HEK293 (cell line): ENCODE measurements at regions not wholly inside any gene's neighbourhood (a gene's known extent, or its start where the extent isn't known, plus 50 kb on each side); places are given as distances from the start of the nearest gene placed in this dataset.

Experiments
- CTCF ChIA-PET: fragments of 350-600 bp; formaldehyde crosslinking; extraction: SDS; loops from one replicate; lab custom pipeline; 2021; ENCODE audit warnings: antibody characterized with exemption; lab: Yijun Ruan, JAX
- POLR2A ChIA-PET: fragments of 300-600 bp; formaldehyde crosslinking; extraction: SDS; loops from one replicate; lab custom pipeline; 2020; ENCODE audit warnings: antibody characterized with exemption, inconsistent platforms; lab: Yijun Ruan, JAX
- H3K27ac ChIP-seq: fragments of 200-500 bp; sonication (Bioruptor generic); 2 replicates; pipeline ENCODE4 v1.5.1; 2014; ENCODE audit warnings: low read depth, low read length, control low read depth, inconsistent platforms; ENCODE audit errors: extremely low read depth
- H3K36me3 ChIP-seq, 2 experiments: fragments of 200-500 bp in 1 of 2; sonication (Bioruptor generic) in 1 of 2; 1 replicate in 1 of 2; 2 replicates in 1 of 2; pipeline ENCODE4 v1.5.1; 2014 to 2017; ENCODE audit warnings: inconsistent platforms in 2 of 2, low read length in 2 of 2; ENCODE audit not compliant: control insufficient read depth in 2 of 2, insufficient read depth in 1 of 2
- H3K4me1 ChIP-seq: fragments of 200-500 bp; sonication (Bioruptor generic); 2 replicates; pipeline ENCODE4 v1.5.1; 2014; ENCODE audit warnings: mild to moderate bottlenecking, low read length, inconsistent platforms; ENCODE audit not compliant: control insufficient read depth, insufficient read depth
- H3K4me3 ChIP-seq: 2 replicates; pipeline ENCODE4 v1.5.1; 2011; ENCODE audit warnings: low read depth, mild to moderate bottlenecking, control low read depth, low read length, moderate library complexity
- H3K9me3 ChIP-seq: fragments of 200-500 bp; sonication (Bioruptor generic); 2 replicates; pipeline ENCODE4 v1.5.1; 2014; ENCODE audit warnings: low read depth, low read length, inconsistent platforms; ENCODE audit not compliant: control insufficient read depth, insufficient read depth
- GLI2 ChIP-seq: fragments of 450-650 bp; formaldehyde crosslinking; IDR thresholded peaks from 2 replicates; pipeline ENCODE4; 2017; ENCODE audit warnings: missing biosample characterization, missing genetic modification characterization, low read depth, borderline replicate concordance
- PATZ1 ChIP-seq: fragments of 450-650 bp; formaldehyde crosslinking; IDR thresholded peaks from 2 replicates; pipeline ENCODE4 v1.5.1; 2016; ENCODE audit warnings: missing biosample characterization, missing genetic modification characterization
- PRDM1 ChIP-seq: fragments of 450-650 bp; formaldehyde crosslinking; IDR thresholded peaks from 2 replicates; pipeline ENCODE4; 2016; ENCODE audit warnings: missing biosample characterization, missing genetic modification characterization
- PRDM2 ChIP-seq: fragments of 450-650 bp; formaldehyde crosslinking; IDR thresholded peaks from 2 replicates; pipeline ENCODE4 v1.5.1; 2016; ENCODE audit warnings: missing biosample characterization, missing genetic modification characterization, borderline replicate concordance
- WT1 ChIP-seq: fragments of 450-650 bp; formaldehyde crosslinking; IDR thresholded peaks from 2 replicates; pipeline ENCODE4 v1.5.1; 2016; ENCODE audit warnings: missing biosample characterization, missing genetic modification characterization
- ZBTB1 ChIP-seq: fragments of 450-650 bp; formaldehyde crosslinking; IDR thresholded peaks from 2 replicates; pipeline ENCODE4 v1.5.1; 2016; ENCODE audit warnings: missing biosample characterization, missing genetic modification characterization
- ZBTB10 ChIP-seq: fragments of 450-650 bp; formaldehyde crosslinking; IDR thresholded peaks from 2 replicates; pipeline ENCODE4 v1.5.1; 2016; ENCODE audit warnings: missing biosample characterization, missing genetic modification characterization
- ZNF140 ChIP-seq: fragments of 450-650 bp; formaldehyde crosslinking; IDR thresholded peaks from 2 replicates; pipeline ENCODE4 v1.5.1; 2016; ENCODE audit warnings: missing biosample characterization, missing genetic modification characterization
- ZNF157 ChIP-seq: fragments of 450-650 bp; formaldehyde crosslinking; IDR thresholded peaks from 2 replicates; pipeline ENCODE4 v1.5.1; 2016; ENCODE audit warnings: missing biosample characterization, missing genetic modification characterization
- ZNF211 ChIP-seq: fragments of 450-650 bp; formaldehyde crosslinking; IDR thresholded peaks from 2 replicates; pipeline ENCODE4 v1.5.1; 2016; ENCODE audit warnings: low read depth, missing biosample characterization, missing genetic modification characterization
- ZNF23 ChIP-seq: fragments of 450-650 bp; formaldehyde crosslinking; IDR thresholded peaks from 2 replicates; pipeline ENCODE4 v1.5.1; 2016; ENCODE audit warnings: missing biosample characterization, missing genetic modification characterization, borderline replicate concordance
- ZNF239 ChIP-seq: fragments of 450-650 bp; formaldehyde crosslinking; IDR thresholded peaks from 2 replicates; pipeline ENCODE4 v1.5.1; 2016; ENCODE audit warnings: missing biosample characterization, missing genetic modification characterization
- ZNF274 ChIP-seq, 2 experiments: fragments of 200-500 bp in 1 of 2; fragments of 450-650 bp in 1 of 2; sonication (Bioruptor generic) in 1 of 2; formaldehyde crosslinking in 1 of 2; IDR thresholded peaks; 2 replicates each; pipeline versions ENCODE4 v1.5.1 to v1.6.1; 2014 to 2016; ENCODE audit warnings: borderline replicate concordance in 1 of 2, inconsistent platforms in 1 of 2, low read length in 1 of 2, missing biosample characterization in 1 of 2, missing genetic modification characterization in 1 of 2
- ZNF48 ChIP-seq: fragments of 450-650 bp; formaldehyde crosslinking; IDR thresholded peaks from 2 replicates; pipeline ENCODE4 v1.5.1; 2016; ENCODE audit warnings: missing biosample characterization, missing genetic modification characterization
- ZNF510 ChIP-seq: fragments of 450-650 bp; formaldehyde crosslinking; IDR thresholded peaks from 2 replicates; pipeline ENCODE4 v1.5.1; 2018; ENCODE audit warnings: mild to moderate bottlenecking, missing genetic modification characterization, missing biosample characterization; ENCODE audit not compliant: insufficient replicate concordance
- ZNF544 ChIP-seq: fragments of 450-650 bp; formaldehyde crosslinking; IDR thresholded peaks from 2 replicates; pipeline ENCODE4 v1.5.0; 2017; ENCODE audit warnings: missing biosample characterization, missing genetic modification characterization
- ZNF555 ChIP-seq: fragments of 450-650 bp; formaldehyde crosslinking; conservative IDR thresholded peaks from 2 replicates; pipeline ENCODE4 v1.5.1; 2017; ENCODE audit warnings: missing biosample characterization, mild to moderate bottlenecking, missing genetic modification characterization, inconsistent platforms
- ZNF561 ChIP-seq: fragments of 450-650 bp; IDR thresholded peaks from 2 replicates; pipeline ENCODE4 v1.5.1; 2018; ENCODE audit warnings: missing biosample characterization, missing genetic modification characterization, borderline replicate concordance
- ZNF677 ChIP-seq: fragments of 450-650 bp; IDR thresholded peaks from 2 replicates; pipeline ENCODE4 v1.5.0; 2018; ENCODE audit warnings: missing biosample characterization, mild to moderate bottlenecking, missing genetic modification characterization, moderate library complexity
- ZNF837 ChIP-seq: fragments of 450-650 bp; formaldehyde crosslinking; IDR thresholded peaks from 2 replicates; pipeline ENCODE4 v1.5.1; 2016; ENCODE audit warnings: missing biosample characterization, missing genetic modification characterization
- ZSCAN4 ChIP-seq: fragments of 450-650 bp; formaldehyde crosslinking; IDR thresholded peaks from 2 replicates; pipeline ENCODE4 v1.5.1; 2017; ENCODE audit warnings: missing biosample characterization, missing genetic modification characterization

- no peaks in the 10 kb centered on the region for H3K4me1 ChIP-seq
- no peak overlapping the region for H3K27ac ChIP-seq
- H3K36me3 ChIP-seq: no peaks in the 10 kb centered on the region
- POLR2A ChIA-PET: no interaction called here
- no peak overlapping the region for H3K4me3 ChIP-seq
- TF ChIP-seq ZSCAN4 (tag by site-specific recombination) (no peak), ZNF555 (tag by site-specific recombination) (no peak), ZNF239 (tag by site-specific recombination) (no peak), GLI2 (no peak), ZNF510 (tag by site-specific recombination) (no peak), ZNF157 (tag by site-specific recombination) (no peak), ZNF544 (tag by site-specific recombination) (no peak), ZBTB10 (tag by site-specific recombination) (no peak), ZNF48 (no peak), PRDM1 (tag by site-specific recombination) (no peak), WT1 (tag by site-specific recombination) (no peak), ZNF23 (tag by site-specific recombination) (no peak), ZNF837 (no peak), ZNF140 (tag by site-specific recombination) (no peak), ZNF274 (IDR thresholded peaks at IDR 0.05; ENCODE audit: low read length) (no peak), ZNF274 (tag by site-specific recombination; IDR thresholded peaks at IDR 0.05; ENCODE audit: borderline replicate concordance) (no peak)
- H3K9me3 ChIP-seq: no peaks in the 10 kb centered on the region
- CTCF ChIA-PET: no interaction called here
Measured at GRCh38 chr3:1477669-1478068, 384.8 kb downstream of the CNTN6 start.

- no peaks in the 10 kb centered on the region for H3K36me3 ChIP-seq
- no peaks in the 10 kb centered on the region for H3K4me1 ChIP-seq
- no peaks in the 10 kb centered on the region for H3K9me3 ChIP-seq
- ChIA-PET POLR2A (no interaction called here), CTCF (no interaction called here)
- H3K27ac ChIP-seq: no peak overlapping the region
- no peak overlapping the region for H3K4me3 ChIP-seq
- no peak for TF ChIP-seq ZBTB1 (tag by site-specific recombination)
- TF ChIP-seq PATZ1 (tag by site-specific recombination): no peak
- no peak for TF ChIP-seq ZNF677 (tag by site-specific recombination)
- no peak for TF ChIP-seq ZNF837
- no peak for TF ChIP-seq ZNF561 (tag by site-specific recombination)
- no peak for TF ChIP-seq ZNF211 (tag by site-specific recombination)
- no peak for TF ChIP-seq PRDM2 (tag by site-specific recombination)
Measured at GRCh38 chr3:1495466-1495865, 402.6 kb downstream of the CNTN6 start.
